Gastrocnemius medialis (tissue), 4 donors: ENCODE measurements at regions not wholly inside any gene's neighbourhood (a gene's known extent, or its start where the extent isn't known, plus 50 kb on each side); places are given as distances from the start of the nearest gene placed in this dataset.

Experiments used
- ATAC-seq, 2 donors: fragments of 150-250 bp; one replicate each; pipeline ENCODE4 v1.9.1; 2016
- DNase-seq, 2 donors: peaks; one replicate each; pipeline ENCODE4 v3.0.0-alpha.2; 2019
- H3K27ac ChIP-seq, 4 donors: fragments of 200-600 bp; sonication (generic); 1 replicate in 1 of 4; 2 replicates in 3 of 4; pipeline ENCODE4 v1.5.1; 2016 to 2018; ENCODE audit warnings: mild to moderate bottlenecking in 2 of 4, moderate library complexity in 1 of 4
- H3K27me3 ChIP-seq, 3 donors: fragments of 200-600 bp; sonication (generic) in 2 of 3; 1 replicate in 1 of 3; 2 replicates in 2 of 3; pipeline versions ENCODE4 v1.5.1 to v1.6.0; 2016 to 2019; ENCODE audit warnings: mild to moderate bottlenecking in 1 of 3, moderate library complexity in 1 of 3
- H3K36me3 ChIP-seq, 2 donors: fragments of 200-600 bp; sonication (generic) in 1 of 2; one replicate each; pipeline ENCODE4 v1.5.1; 2017 to 2018
- H3K4me1 ChIP-seq, 2 donors: fragments of 200-600 bp; sonication (generic) in 1 of 2; one replicate each; pipeline ENCODE4 v1.5.1; 2016 to 2017; ENCODE audit warnings: mild to moderate bottlenecking in 2 of 2
- H3K4me3 ChIP-seq, 4 donors: fragments of 200-600 bp; sonication (generic) in 3 of 4; 1 replicate in 1 of 4; 2 replicates in 3 of 4; pipeline ENCODE4 v1.5.1; 2016 to 2019; ENCODE audit warnings: mild to moderate bottlenecking in 2 of 4
- H3K9me3 ChIP-seq, 3 donors: fragments of 200-600 bp; sonication (generic) in 2 of 3; 1 replicate in 1 of 3; 2 replicates in 2 of 3; pipeline ENCODE4 v1.5.1; 2016 to 2019
- POLR2A ChIP-seq, 2 donors: fragments of 450-650 bp; IDR thresholded peaks; one replicate each; pipeline ENCODE4 v1.6.1; 2017; ENCODE audit warnings: antibody characterized with exemption in 2 of 2, mild to moderate bottlenecking in 2 of 2, moderate library complexity in 2 of 2
- in situ Hi-C, 4 donors: fragments of 200-750 bp; cut with MboI; loops; one replicate each; pipeline versions ENCODE4 v1.15.0 to v1.8.0; 2017; ENCODE audit warnings: low sequenced_read_pairs in 4 of 4
- intact Hi-C: fragments of 100-400 bp; cut with DNase I; formaldehyde crosslinking; loops from one replicate; pipeline ENCODE4 v1.15.1; 2023; ENCODE audit warnings: low total_unique reads
- TF ChIP-seq, protein P1 (sequence below), 5 experiments: fragments of 450-650 bp in 3 of 5; fragments of 200-600 bp in 2 of 5; sonication (generic) in 2 of 5; IDR thresholded peaks in 4 of 5; conservative IDR thresholded peaks in 1 of 5; 1 replicate in 4 of 5; 2 replicates in 1 of 5; pipeline ENCODE4 v1.5.1; 2016 to 2019; ENCODE audit warnings: antibody characterized with exemption in 5 of 5, mild to moderate bottlenecking in 3 of 5, moderate library complexity in 3 of 5

DNA sequence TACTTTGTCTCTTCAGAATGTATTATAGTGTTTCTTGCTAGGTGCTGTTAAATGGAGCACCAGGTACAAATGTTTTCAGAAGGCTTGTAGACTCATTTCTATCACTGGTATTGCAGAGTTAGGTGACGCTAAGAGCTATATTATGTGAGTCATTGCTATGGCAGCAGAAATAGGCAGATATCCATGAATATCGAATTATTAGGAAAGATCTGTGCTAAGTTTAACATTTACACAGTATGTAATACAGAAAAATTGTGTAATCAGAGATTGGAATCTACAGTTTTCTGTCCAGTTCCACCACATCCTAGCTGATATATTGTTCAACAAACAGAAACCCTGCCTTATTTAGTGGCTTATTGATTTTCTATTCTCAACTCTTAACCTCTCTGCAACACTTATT lies 1025.5 kb downstream of the STIM2 start:
- ATAC-seq: no peak
- no peaks in the 10 kb centered on the region for H3K9me3 ChIP-seq
- H3K27me3 ChIP-seq: no peaks in the 10 kb centered on the region
- intact Hi-C loops (no loop called here), in situ Hi-C loops (no loop called here)
- TF ChIP-seq, protein P1, sequence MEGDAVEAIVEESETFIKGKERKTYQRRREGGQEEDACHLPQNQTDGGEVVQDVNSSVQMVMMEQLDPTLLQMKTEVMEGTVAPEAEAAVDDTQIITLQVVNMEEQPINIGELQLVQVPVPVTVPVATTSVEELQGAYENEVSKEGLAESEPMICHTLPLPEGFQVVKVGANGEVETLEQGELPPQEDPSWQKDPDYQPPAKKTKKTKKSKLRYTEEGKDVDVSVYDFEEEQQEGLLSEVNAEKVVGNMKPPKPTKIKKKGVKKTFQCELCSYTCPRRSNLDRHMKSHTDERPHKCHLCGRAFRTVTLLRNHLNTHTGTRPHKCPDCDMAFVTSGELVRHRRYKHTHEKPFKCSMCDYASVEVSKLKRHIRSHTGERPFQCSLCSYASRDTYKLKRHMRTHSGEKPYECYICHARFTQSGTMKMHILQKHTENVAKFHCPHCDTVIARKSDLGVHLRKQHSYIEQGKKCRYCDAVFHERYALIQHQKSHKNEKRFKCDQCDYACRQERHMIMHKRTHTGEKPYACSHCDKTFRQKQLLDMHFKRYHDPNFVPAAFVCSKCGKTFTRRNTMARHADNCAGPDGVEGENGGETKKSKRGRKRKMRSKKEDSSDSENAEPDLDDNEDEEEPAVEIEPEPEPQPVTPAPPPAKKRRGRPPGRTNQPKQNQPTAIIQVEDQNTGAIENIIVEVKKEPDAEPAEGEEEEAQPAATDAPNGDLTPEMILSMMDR (IDR thresholded peaks at IDR 0.05 in 4 of 5, conservative IDR thresholded peaks at IDR 0.05 in 1 of 5): no peak
- TF ChIP-seq POLR2A (IDR thresholded peaks at IDR 0.05): no peak
- H3K36me3 ChIP-seq: no peaks in the 10 kb centered on the region
- H3K4me1 ChIP-seq: no peaks in the 10 kb centered on the region
- H3K27ac ChIP-seq: no peak overlapping the region
- DNase-seq: no peak
- H3K4me3 ChIP-seq: no peak overlapping the region

DNA sequence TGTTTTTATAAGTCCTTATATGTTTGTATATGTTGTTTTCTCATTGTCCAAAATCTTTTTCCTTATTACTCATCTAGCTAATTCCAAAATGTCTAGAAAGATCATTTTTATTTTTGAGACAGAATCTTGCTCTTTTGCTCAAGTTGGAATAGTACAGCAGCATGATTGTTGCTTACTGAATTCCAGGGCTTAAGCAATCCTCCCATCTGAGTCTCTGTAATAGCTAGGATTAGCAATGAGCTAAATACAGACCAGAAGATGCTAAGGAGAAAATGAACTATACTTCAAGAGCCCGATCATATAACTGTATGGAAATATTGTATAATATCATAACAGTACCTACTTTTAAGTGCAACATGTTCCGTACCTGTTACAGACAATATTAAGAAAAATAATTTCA lies 1027.0 kb downstream of the STIM2 start:
- DNase-seq: no peak
- no peak for ATAC-seq
- Histone ChIP-seq H3K9me3 (no peaks in the 10 kb centered on the region), H3K27ac (no peak overlapping the region), H3K4me3 (no peak overlapping the region), H3K36me3 (no peaks in the 10 kb centered on the region), H3K27me3 (no peaks in the 10 kb centered on the region), H3K4me1 (no peaks in the 10 kb centered on the region)
- intact Hi-C loops (no loop called here), in situ Hi-C loops (no loop called here)
- TF ChIP-seq POLR2A (IDR thresholded peaks at IDR 0.05): no peak

DNA sequence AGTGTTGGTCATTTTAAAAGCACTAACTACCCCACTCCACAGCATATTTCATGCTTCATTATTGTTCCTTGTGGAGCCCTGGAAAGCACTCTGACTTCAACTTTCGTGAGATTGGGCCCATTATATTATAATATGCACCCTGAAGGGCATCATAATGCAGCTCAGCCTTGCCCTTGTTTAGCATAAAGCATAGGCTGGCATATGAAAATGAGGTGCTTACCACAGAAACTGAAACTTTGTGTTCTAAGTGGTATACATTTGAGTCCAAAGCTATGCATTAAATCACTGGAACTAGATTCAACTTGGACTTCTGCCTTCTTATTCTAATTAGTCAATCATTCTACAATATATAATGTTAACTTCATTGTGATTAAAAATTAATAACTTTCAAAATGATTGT lies 1027.9 kb downstream of the STIM2 start:
- Histone ChIP-seq H3K27ac (no peak overlapping the region), H3K9me3 (no peaks in the 10 kb centered on the region), H3K27me3 (no peaks in the 10 kb centered on the region), H3K4me1 (no peaks in the 10 kb centered on the region), H3K4me3 (no peak overlapping the region), H3K36me3 (no peaks in the 10 kb centered on the region)
- intact Hi-C loops: no loop called here
- ATAC-seq (no peak), DNase-seq (no peak)
- in situ Hi-C loops: no loop called here
- no peak for TF ChIP-seq POLR2A (IDR thresholded peaks at IDR 0.05)
- TF ChIP-seq, protein P1 (IDR thresholded peaks at IDR 0.05 in 4 of 5, conservative IDR thresholded peaks at IDR 0.05 in 1 of 5): no peak

DNA sequence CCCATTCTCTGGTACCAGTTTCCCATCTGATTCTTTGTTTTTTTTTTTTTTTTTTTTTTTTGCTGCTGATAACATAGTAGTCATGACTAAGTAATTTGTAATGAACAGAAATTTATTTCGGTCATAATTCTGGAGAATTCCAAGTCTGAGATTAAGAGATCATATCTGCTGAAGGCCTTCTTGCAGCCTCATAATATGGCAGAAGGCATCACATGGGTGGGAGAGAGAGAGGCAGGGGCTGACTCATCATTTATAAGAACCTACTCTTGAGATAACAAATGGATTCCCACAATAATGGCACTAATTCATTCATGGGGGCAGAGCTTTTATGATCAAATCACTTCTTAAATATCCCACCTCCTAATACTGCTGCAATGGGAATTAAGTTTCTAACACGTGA lies 1034.3 kb downstream of the STIM2 start:
- Histone ChIP-seq H3K4me3 (no peak overlapping the region), H3K9me3 (no peaks in the 10 kb centered on the region), H3K36me3 (no peaks in the 10 kb centered on the region), H3K27me3 (no peaks in the 10 kb centered on the region), H3K27ac (no peak overlapping the region), H3K4me1 (no peaks in the 10 kb centered on the region)
- in situ Hi-C loops (no loop called here), intact Hi-C loops (no loop called here)
- ATAC-seq (no peak), DNase-seq (no peak)
- TF ChIP-seq POLR2A (IDR thresholded peaks at IDR 0.05): no peak
- TF ChIP-seq, protein P1 (IDR thresholded peaks at IDR 0.05 in 4 of 5, conservative IDR thresholded peaks at IDR 0.05 in 1 of 5): no peak

DNA sequence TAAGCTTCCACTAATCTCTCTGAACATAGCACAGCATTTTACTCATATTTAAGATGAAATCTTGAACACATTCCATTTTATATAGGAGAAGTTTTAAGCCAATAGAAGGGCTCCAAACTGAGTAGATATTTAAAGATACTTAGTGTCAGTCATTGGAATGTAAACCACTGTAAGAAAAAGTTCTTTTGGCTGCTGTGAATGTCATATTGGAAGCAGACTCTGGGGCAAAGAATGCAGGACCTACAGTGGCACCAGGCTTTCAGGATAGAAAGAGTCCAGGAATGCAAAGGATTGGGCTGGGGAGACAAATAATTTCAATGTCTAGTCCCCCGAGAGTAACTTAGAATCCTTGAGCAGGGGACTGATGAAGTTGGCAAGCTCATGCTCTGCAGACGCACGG lies 1047.7 kb downstream of the STIM2 start:
- Histone ChIP-seq H3K4me1 (no peaks in the 10 kb centered on the region), H3K27ac (no peak overlapping the region), H3K27me3 (no peaks in the 10 kb centered on the region), H3K4me3 (no peak overlapping the region), H3K9me3 (no peaks in the 10 kb centered on the region), H3K36me3 (no peaks in the 10 kb centered on the region)
- in situ Hi-C loops: no loop called here
- DNase-seq (no peak), ATAC-seq (no peak)
- TF ChIP-seq POLR2A (IDR thresholded peaks at IDR 0.05): no peak
- TF ChIP-seq, protein P1 (IDR thresholded peaks at IDR 0.05 in 4 of 5, conservative IDR thresholded peaks at IDR 0.05 in 1 of 5): no peak
- intact Hi-C loops: no loop called here
